OCI-LY3 (cell line): ENCODE measurements at regions not wholly inside any gene's neighbourhood (a gene's known extent, or its start where the extent isn't known, plus 50 kb on each side); places are given as distances from the start of the nearest gene placed in this dataset.

Source experiments
- H2AFZ ChIP-seq: fragments of 200-600, 300-600 bp; shearing (Covaris generic); 2 replicates; pipeline ENCODE4 v1.6.0; 2014; ENCODE audit warnings: antibody characterized with exemption, low read depth, low read length
- H3K27ac ChIP-seq: fragments of 200-600, 300-600 bp; sonication (generic); 2 replicates; pipeline ENCODE4 v1.5.1; 2014; ENCODE audit warnings: mild to moderate bottlenecking, low read length, moderate library complexity, mixed read lengths
- H3K27me3 ChIP-seq: fragments of 200-600, 300-600 bp; sonication (generic); 2 replicates; pipeline ENCODE4 v1.6.1; 2014; ENCODE audit warnings: low read depth, low read length, mixed read lengths
- H3K36me3 ChIP-seq: fragments of 200-600, 300-600 bp; sonication (generic); replicated peaks from 2 replicates; pipeline ENCODE3; 2014; ENCODE audit warnings: low read depth, low read length, mixed read lengths
- H3K4me1 ChIP-seq: fragments of 300-600, 200-600 bp; sonication (generic); 2 replicates; pipeline ENCODE4 v1.6.1; 2014; ENCODE audit warnings: low read length, mixed read lengths
- H3K4me2 ChIP-seq: fragments of 200-600, 300-600 bp; sonication (generic); 2 replicates; pipeline ENCODE4 v1.6.1; 2014; ENCODE audit warnings: low read length, mixed read lengths
- H3K4me3 ChIP-seq: fragments of 300-600, 200-600 bp; sonication (generic); 2 replicates; pipeline ENCODE4 v1.5.1; 2014; ENCODE audit warnings: antibody characterized with exemption, mild to moderate bottlenecking, low read length, moderate library complexity
- H3K79me2 ChIP-seq: fragments of 300-600, 200-600 bp; shearing (Covaris generic); 2 replicates; pipeline ENCODE4 v1.6.1; 2014; ENCODE audit warnings: mild to moderate bottlenecking, low read length, mixed read lengths
- H3K9ac ChIP-seq: fragments of 300-600, 200-600 bp; shearing (Covaris generic); 2 replicates; pipeline ENCODE4 v1.6.0; 2014; ENCODE audit warnings: mild to moderate bottlenecking, low read length, moderate library complexity
- H3K9me3 ChIP-seq: fragments of 200-600, 300-600 bp; shearing (Covaris generic); 2 replicates; pipeline ENCODE4 v1.6.1; 2014; ENCODE audit warnings: low read length, mixed read lengths; ENCODE audit not compliant: insufficient read depth
- H4K20me1 ChIP-seq: fragments of 200-600, 300-600 bp; sonication (generic); 2 replicates; pipeline ENCODE4 v1.6.1; 2016; ENCODE audit warnings: low read length, mixed read lengths; ENCODE audit not compliant: insufficient read depth
- CTCF ChIP-seq: fragments of 200-600, 300-600 bp; sonication (generic); IDR thresholded peaks from 2 replicates; pipeline ENCODE4 v1.5.1; 2014; ENCODE audit warnings: antibody characterized with exemption, low read length, low read depth
- EZH2phosphoT487 ChIP-seq: fragments of 200-600 bp; shearing (Covaris generic); IDR thresholded peaks from 2 replicates; pipeline ENCODE4 v1.6.1; 2018; ENCODE audit warnings: antibody characterized with exemption, mixed run types, low read depth

DNA sequence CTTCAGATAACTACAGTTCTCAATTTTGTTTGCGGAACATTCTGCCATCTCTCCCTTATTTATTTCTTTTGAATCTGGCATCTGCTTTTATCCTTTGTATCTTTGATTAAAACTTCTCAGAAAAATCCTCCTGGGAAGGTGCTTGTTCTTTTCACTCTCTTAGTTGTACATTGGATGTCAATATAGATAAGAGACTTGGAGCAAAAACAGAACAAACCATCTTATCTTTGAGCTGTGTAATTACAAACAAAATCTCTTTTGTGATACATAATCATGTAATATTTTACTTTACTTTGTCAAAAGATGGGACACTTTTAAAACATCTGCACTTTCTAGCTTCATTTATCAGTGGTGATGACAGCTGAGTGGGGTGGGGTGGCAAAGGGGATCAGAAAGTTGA, 307.2 kb upstream of the LYPLAL1 start:
- H3K79me2 ChIP-seq, result no peaks in the 10 kb centered on the region
- no peak overlapping the region for H3K9ac ChIP-seq
- no peak overlapping the region for H3K4me2 ChIP-seq
- TF ChIP-seq CTCF (no peak), EZH2phosphoT487 (no peak)
- no peaks in the 10 kb centered on the region for H3K9me3 ChIP-seq
- H3K27me3 ChIP-seq, result no peaks in the 10 kb centered on the region
- no peak overlapping the region for H3K27ac ChIP-seq
- H3K4me1 ChIP-seq, result no peaks in the 10 kb centered on the region
- H2AFZ ChIP-seq, result no peak overlapping the region
- no peaks in the 10 kb centered on the region for H3K36me3 ChIP-seq
- no peak overlapping the region for H3K4me3 ChIP-seq
- no peaks in the 10 kb centered on the region for H4K20me1 ChIP-seq

- no peak for TF ChIP-seq EZH2phosphoT487
- TF ChIP-seq CTCF, result no peak
- no peaks in the 10 kb centered on the region for H3K9me3 ChIP-seq
- H3K4me1 ChIP-seq, result no peaks in the 10 kb centered on the region
- H4K20me1 ChIP-seq, result no peaks in the 10 kb centered on the region
- H3K79me2 ChIP-seq, result no peaks in the 10 kb centered on the region
- H3K4me2 ChIP-seq, result no peak overlapping the region
- H3K27me3 ChIP-seq, result no peaks in the 10 kb centered on the region
- H3K27ac ChIP-seq, result no peak overlapping the region
- no peak overlapping the region for H3K4me3 ChIP-seq
- H3K36me3 ChIP-seq, result no peaks in the 10 kb centered on the region
- H3K9ac ChIP-seq, result no peak overlapping the region
- no peak overlapping the region for H2AFZ ChIP-seq
Observed at GRCh38 chr1:218867066-218867465, 306.6 kb upstream of the LYPLAL1 start.

DNA sequence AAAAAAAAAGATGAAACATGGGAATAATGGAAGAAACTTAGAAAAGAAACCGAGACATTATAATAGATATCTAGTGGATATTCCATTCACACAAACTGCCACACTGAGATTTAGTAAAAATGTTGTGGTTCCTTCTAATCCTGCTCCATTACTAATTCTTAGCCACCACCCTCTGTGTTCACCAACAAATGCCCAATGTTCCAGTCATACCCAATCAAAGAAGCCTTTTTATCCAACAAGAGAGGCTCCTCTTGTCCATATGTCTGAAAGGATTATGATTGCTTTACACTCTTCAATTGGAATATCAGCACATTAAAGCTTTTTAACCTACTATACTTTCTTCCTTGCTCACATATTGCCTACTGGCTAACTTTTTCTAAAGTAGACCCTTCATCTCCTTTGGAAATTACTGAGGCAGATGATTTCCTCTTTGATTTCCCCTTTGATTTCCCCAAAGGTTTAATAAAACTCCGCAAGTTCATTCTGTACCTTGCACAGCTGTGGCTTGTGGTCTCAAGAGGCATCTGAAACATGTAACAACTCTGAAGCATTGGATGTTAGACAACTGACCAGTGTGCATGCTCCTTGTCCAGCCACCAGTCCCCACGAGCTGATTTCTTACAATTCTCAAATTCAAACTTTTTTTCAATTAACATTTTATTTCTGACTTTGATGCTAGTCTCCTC, 305.6 kb upstream of the LYPLAL1 start:
- H3K36me3 ChIP-seq, result no peaks in the 10 kb centered on the region
- no peaks in the 10 kb centered on the region for H4K20me1 ChIP-seq
- TF ChIP-seq EZH2phosphoT487, result no peak
- no peaks in the 10 kb centered on the region for H3K27me3 ChIP-seq
- no peak overlapping the region for H3K9ac ChIP-seq
- no peaks in the 10 kb centered on the region for H3K9me3 ChIP-seq
- no peak overlapping the region for H3K4me2 ChIP-seq
- H3K27ac ChIP-seq, result no peak overlapping the region
- H3K4me3 ChIP-seq, result no peak overlapping the region
- no peaks in the 10 kb centered on the region for H3K4me1 ChIP-seq
- H3K79me2 ChIP-seq, result no peaks in the 10 kb centered on the region
- no peak overlapping the region for H2AFZ ChIP-seq

GRCh38 chr1:218869276-218869675, 304.4 kb upstream of the LYPLAL1 start:
- Histone ChIP-seq H3K4me1 (no peaks in the 10 kb centered on the region), H3K4me3 (no peak overlapping the region), H3K36me3 (no peaks in the 10 kb centered on the region), H3K27ac (no peak overlapping the region), H3K27me3 (no peaks in the 10 kb centered on the region), H3K9ac (no peak overlapping the region), H3K9me3 (no peaks in the 10 kb centered on the region), H3K79me2 (no peaks in the 10 kb centered on the region), H2AFZ (no peak overlapping the region), H3K4me2 (no peak overlapping the region), H4K20me1 (no peaks in the 10 kb centered on the region)
- no peak for TF ChIP-seq CTCF
- TF ChIP-seq EZH2phosphoT487, result no peak
